ENCODE measurements at regions not wholly inside any gene's neighbourhood (a gene's known extent, or its start where the extent isn't known, plus 50 kb on each side); places are given as distances from the start of the nearest gene placed in this dataset.

DNA sequence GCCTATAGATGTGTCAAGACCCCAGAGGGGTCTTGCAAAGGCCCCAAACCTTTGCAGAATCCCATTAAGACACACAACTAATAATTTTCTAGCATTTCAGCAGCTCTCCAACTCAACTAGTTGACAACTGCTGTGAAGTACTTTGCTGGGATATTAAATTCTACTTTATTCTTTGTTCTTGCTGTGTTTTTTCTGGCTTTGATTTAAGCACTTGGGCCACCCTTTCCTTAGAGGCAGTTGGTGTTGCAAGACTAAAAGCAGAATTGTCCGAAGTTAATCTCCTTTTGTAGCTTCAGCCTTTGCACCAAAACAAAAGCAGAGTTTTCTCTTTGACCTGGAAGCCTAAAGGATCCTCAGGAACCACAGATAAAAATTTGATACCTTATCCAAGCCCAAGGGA is 353.1 kb upstream of the CLNK start:
- TF ChIP-seq, protein P1, sequence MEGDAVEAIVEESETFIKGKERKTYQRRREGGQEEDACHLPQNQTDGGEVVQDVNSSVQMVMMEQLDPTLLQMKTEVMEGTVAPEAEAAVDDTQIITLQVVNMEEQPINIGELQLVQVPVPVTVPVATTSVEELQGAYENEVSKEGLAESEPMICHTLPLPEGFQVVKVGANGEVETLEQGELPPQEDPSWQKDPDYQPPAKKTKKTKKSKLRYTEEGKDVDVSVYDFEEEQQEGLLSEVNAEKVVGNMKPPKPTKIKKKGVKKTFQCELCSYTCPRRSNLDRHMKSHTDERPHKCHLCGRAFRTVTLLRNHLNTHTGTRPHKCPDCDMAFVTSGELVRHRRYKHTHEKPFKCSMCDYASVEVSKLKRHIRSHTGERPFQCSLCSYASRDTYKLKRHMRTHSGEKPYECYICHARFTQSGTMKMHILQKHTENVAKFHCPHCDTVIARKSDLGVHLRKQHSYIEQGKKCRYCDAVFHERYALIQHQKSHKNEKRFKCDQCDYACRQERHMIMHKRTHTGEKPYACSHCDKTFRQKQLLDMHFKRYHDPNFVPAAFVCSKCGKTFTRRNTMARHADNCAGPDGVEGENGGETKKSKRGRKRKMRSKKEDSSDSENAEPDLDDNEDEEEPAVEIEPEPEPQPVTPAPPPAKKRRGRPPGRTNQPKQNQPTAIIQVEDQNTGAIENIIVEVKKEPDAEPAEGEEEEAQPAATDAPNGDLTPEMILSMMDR (conservative IDR thresholded peaks at IDR 0.05), result no peak
- TF ChIP-seq ZFX (IDR thresholded peaks at IDR 0.05), result no peak
